Adrenal gland (tissue), 9 donors: ENCODE measurements at regions not wholly inside any gene's neighbourhood (a gene's known extent, or its start where the extent isn't known, plus 50 kb on each side); places are given as distances from the start of the nearest gene placed in this dataset.
"Not testable (repeated sequence)": the region's sequence is repeated elsewhere in the genome, so short reads cannot be mapped to it uniquely, and the experiment has no call there.

ENCODE experiments used
- DNase-seq, 7 donors: peaks; one replicate each; pipeline ENCODE4 v3.0.0-alpha.2; 2019 to 2020
- H3K27ac ChIP-seq, 5 donors: fragments of 200-600 bp; sonication (generic) in 4 of 5; 1 replicate in 3 of 5; 2 replicates in 2 of 5; pipeline versions ENCODE4 v1.5.1 to v1.8.0; 2016 to 2020; ENCODE audit warnings: mild to moderate bottlenecking in 1 of 5
- H3K27me3 ChIP-seq: fragments of 200-600 bp; 2 replicates; pipeline ENCODE4 v1.8.0; 2021
- H3K36me3 ChIP-seq, 2 donors: fragments of 200-600 bp; replicated peaks in 1 of 2; 1 replicate in 1 of 2; 2 replicates in 1 of 2; pipeline versions ENCODE4 v1.5.1 to v1.8.0; 2018 to 2022
- H3K4me1 ChIP-seq, 2 donors: fragments of 200-600 bp; replicated peaks in 1 of 2; 1 replicate in 1 of 2; 2 replicates in 1 of 2; pipeline versions ENCODE4 v1.5.1 to v1.8.0; 2018 to 2021
- H3K4me3 ChIP-seq, 4 donors: fragments of 200-600 bp; sonication (generic) in 3 of 4; one replicate each; pipeline ENCODE4 v1.5.1; 2016 to 2018
- H3K9me3 ChIP-seq, 3 donors: fragments of 200-600 bp; sonication (generic) in 1 of 3; replicated peaks in 1 of 3; 1 replicate in 2 of 3; 2 replicates in 1 of 3; pipeline versions ENCODE4 v1.5.1 to v1.8.0; 2016 to 2021
- CTCF ChIP-seq, 6 experiments: fragments of 450-650 bp in 4 of 6; fragments of 200-600 bp in 2 of 6; sonication (generic) in 1 of 6; IDR thresholded peaks; 1 replicate in 5 of 6; 2 replicates in 1 of 6; pipeline versions ENCODE4 v1.5.1 to v1.8.0; 2016 to 2021; ENCODE audit warnings: antibody characterized with exemption in 6 of 6, mild to moderate bottlenecking in 2 of 6, moderate library complexity in 1 of 6
- POLR2A ChIP-seq, 2 donors: fragments of 450-650 bp; IDR thresholded peaks; one replicate each; pipeline ENCODE4 v1.6.1; 2017; ENCODE audit warnings: antibody characterized with exemption in 2 of 2, mild to moderate bottlenecking in 2 of 2, moderate library complexity in 1 of 2
- WGBS, 4 donors: extraction: QIAGEN DNeasy Blood & Tissue Kit in 2 of 4; methylation state at CpG; one replicate each; pipeline versions ENCODE4 v1.1.5 to v1.1.7; 2013 to 2017; 5-methylcytosine and 5-hydroxymethylcytosine counted together
- intact Hi-C, 2 donors: fragments of 100-400 bp; cut with DNase I; formaldehyde crosslinking; loops; one replicate each; pipeline versions ENCODE4 v1.14.1 to v1.15.0; 2022 to 2023
- donor health status: healthy with polysubstance abuse.
- donor health status: Bipolar disorder and iron deficiency.
- donor health status: DM: yes; HTN: yes; CAD: no.
- donor health status: DM: no; HTN: no; CAD: no.
- donor health status: DM: no; HTN: no; CAD: no.

- no peak overlapping the region for H3K4me3 ChIP-seq
- no peak overlapping the region for H3K27ac ChIP-seq
- H3K9me3 ChIP-seq: peaks cover 0 to 12% (median 0%) of the 10 kb centered on the region in 3 donors
- intact Hi-C loops: no loop called here
- DNase-seq: no peak
- no peaks in the 10 kb centered on the region for H3K4me1 ChIP-seq
- H3K27me3 ChIP-seq: peaks cover 3% of the 10 kb centered on the region
- TF ChIP-seq CTCF (IDR thresholded peaks at IDR 0.05) (no peak), POLR2A (IDR thresholded peaks at IDR 0.05) (no peak)
- H3K36me3 ChIP-seq: no peaks in the 10 kb centered on the region
These were observed 347.1 kb downstream of the GUCY2F start for GRCh38 chrX:109134777-109135176.

- Histone ChIP-seq H3K27ac (no peak overlapping the region), H3K36me3 (no peaks in the 10 kb centered on the region), H3K9me3 (no peaks in the 10 kb centered on the region), H3K27me3 (peaks cover 5% of the 10 kb centered on the region), H3K4me1 (no peaks in the 10 kb centered on the region), H3K4me3 (no peak overlapping the region)
- 65 to 76% (median 69%) methylated on average over 2 to 3 of the region's 3 CpGs for WGBS, 4 donors
- DNase-seq: no peak
- TF ChIP-seq POLR2A (IDR thresholded peaks at IDR 0.05) (no peak), CTCF (IDR thresholded peaks at IDR 0.05) (no peak)
- intact Hi-C loops: no loop called here
These were observed 356.6 kb downstream of the GUCY2F start for GRCh38 chrX:109125304-109125703.

GRCh38 chrX:109089359-109089758 is 353.0 kb upstream of the IRS4 start:
- intact Hi-C loops: no loop called here
- Histone ChIP-seq H3K9me3 (no peaks in the 10 kb centered on the region), H3K36me3 (no peaks in the 10 kb centered on the region), H3K4me3 (no peak overlapping the region), H3K4me1 (no peaks in the 10 kb centered on the region), H3K27me3 (no peaks in the 10 kb centered on the region), H3K27ac (no peak overlapping the region)
- TF ChIP-seq CTCF (IDR thresholded peaks at IDR 0.05): no peak
- no peak for DNase-seq
- WGBS, 4 donors: 69 to 100% (median 84%) methylated on average over 1 to 4 of the region's 4 CpGs

- 47 to 67% (median 53%) methylated on average over 1 of the region's 1 CpG; no CpG with 5 or more reads in 1 of the 4 donors for WGBS, 4 donors
- no peak for TF ChIP-seq POLR2A (IDR thresholded peaks at IDR 0.05)
- no peak for TF ChIP-seq CTCF (IDR thresholded peaks at IDR 0.05)
- Histone ChIP-seq H3K4me1 (no peaks in the 10 kb centered on the region), H3K36me3 (no peaks in the 10 kb centered on the region), H3K27me3 (no peaks in the 10 kb centered on the region), H3K9me3 (no peaks in the 10 kb centered on the region), H3K4me3 (no peak overlapping the region), H3K27ac (no peak overlapping the region)
- intact Hi-C loops: no loop called here
- DNase-seq: no peak
These were observed 341.4 kb upstream of the IRS4 start for GRCh38 chrX:109077788-109078187.

- H3K36me3 ChIP-seq, intact Hi-C loops, H3K9me3 ChIP-seq, H3K4me3 ChIP-seq, H3K27ac ChIP-seq, H3K4me1 ChIP-seq: not testable (repeated sequence)
- DNase-seq: peak in 4 of 7 donors; percentile 4 to 65 (median 27)
- H3K27me3 ChIP-seq: peaks cover 19% of the 10 kb centered on the region
- WGBS, 4 donors: 67 to 92% (median 81%) methylated on average over 8 to 27 of the region's 27 CpGs
These were observed 317.8 kb upstream of the IRS4 start for GRCh38 chrX:109054181-109054581.
